GM18505 (cell line): ENCODE measurements at regions not wholly inside any gene's neighbourhood (a gene's known extent, or its start where the extent isn't known, plus 50 kb on each side); places are given as distances from the start of the nearest gene placed in this dataset.

Experiments
- ATAC-seq: cut with Tn5 transposase; IDR thresholded peaks from one replicate; pipeline ENCODE4 v1.9.1; 2021; ENCODE audit not compliant: unreplicated experiment
- POLR2A ChIP-seq: IDR thresholded peaks from 4 replicates; pipeline ENCODE4 v1.6.1; 2011; ENCODE audit warnings: borderline replicate concordance; ENCODE audit not compliant: insufficient read depth, insufficient read length; ENCODE audit errors: extremely low read depth

GRCh38 chr10:85212526-85212925, 884.1 kb downstream of the CCSER2 start:
- no peak for ATAC-seq
- TF ChIP-seq POLR2A = no peak

DNA sequence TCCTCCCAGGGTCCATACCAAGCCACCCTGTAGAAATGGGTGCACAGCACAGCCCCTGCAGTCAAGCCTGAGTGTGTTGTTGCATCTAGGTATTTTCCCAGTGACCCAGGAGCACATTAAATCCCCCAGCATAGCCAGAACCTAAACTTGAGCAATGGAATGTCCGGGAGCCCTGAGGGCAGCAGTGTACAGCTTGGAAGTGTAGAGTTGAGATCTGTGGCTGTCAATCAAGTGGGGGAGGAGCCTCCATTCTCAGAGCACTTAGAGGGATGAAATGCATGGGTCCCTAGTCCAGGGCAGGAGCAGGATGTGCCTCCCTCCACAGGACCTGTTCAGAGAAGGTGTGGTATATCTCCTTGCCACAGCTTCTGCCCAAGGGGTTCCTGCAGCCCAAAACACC, 885.1 kb downstream of the CCSER2 start:
- TF ChIP-seq POLR2A = no peak
- no peak for ATAC-seq

GRCh38 chr10:85222300-85222699, 893.9 kb downstream of the CCSER2 start:
- ATAC-seq = no peak
- TF ChIP-seq POLR2A = no peak

DNA sequence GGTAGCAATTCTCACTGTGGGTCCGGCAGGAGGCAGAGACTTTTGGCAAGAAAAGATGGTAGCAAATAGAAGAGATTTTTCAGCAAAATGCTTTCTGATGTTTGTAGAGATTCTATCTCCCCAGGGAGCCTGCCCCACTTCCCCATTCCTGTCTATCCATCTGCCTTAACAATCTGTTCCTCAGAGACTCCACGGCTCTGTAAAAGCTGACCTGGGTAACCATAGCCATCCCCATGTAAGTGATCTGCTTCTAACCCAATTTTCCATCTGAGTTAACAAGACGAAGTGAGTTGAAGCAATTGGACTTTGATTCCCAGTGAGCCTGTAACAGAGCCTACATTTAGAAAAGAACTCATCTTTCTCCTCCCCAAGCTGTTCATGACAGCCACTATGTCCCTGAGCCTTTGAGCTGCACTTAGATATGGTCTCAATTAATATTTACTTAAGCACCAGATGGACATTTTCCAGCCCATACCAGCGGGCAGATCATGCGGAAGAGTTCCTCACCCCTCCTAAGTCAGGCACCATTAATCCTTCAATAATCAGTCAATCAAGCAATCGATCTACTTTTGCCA, 896.1 kb downstream of the CCSER2 start:
- ATAC-seq = no peak

GRCh38 chr10:85225311-85225710, 896.9 kb downstream of the CCSER2 start:
- TF ChIP-seq POLR2A = no peak
- ATAC-seq = no peak

More for the DNA sequence above, 896.1 kb downstream of the CCSER2 start:
- no peak for TF ChIP-seq POLR2A

- ATAC-seq = no peak
- TF ChIP-seq POLR2A = no peak
Measured at GRCh38 chr10:85226596-85226995, 898.2 kb downstream of the CCSER2 start.

GRCh38 chr10:85228726-85229125, 900.3 kb downstream of the CCSER2 start:
- TF ChIP-seq POLR2A = no peak
- ATAC-seq = no peak

DNA sequence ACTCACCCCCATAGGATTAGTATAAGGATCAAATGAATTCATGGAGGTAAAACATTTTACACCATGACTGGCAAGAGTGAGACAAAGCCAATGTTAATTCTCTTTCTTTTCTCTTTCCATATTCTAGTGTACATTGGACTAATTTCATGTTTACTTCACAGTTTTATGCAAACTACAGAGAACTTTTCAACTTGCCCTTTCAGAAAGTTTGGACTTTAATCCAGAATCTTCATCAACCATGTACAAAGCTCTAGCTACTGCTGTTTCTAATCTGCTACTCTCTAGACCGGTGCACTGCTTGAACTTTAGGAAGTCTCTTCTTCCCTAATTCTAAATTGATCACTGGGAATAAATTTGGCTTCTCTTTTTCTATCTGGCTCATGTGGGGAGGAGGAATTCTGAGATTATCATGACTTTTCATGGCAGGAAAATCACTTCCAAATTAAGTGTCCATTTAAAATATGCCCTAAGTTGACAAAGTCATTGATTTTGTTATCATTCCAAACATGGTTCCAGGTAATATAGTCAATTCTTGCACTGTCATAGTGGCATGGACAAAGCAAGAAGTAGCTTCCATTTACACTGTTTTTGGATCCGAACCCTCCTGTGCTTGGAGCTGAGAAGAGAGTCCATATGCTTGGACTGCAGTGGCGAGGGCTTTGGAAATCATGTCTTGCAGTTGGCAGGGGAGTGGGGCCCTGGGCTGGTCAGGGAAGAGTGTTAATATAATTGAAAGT, 903.3 kb downstream of the CCSER2 start:
- ATAC-seq = no peak
- TF ChIP-seq POLR2A = no peak

DNA sequence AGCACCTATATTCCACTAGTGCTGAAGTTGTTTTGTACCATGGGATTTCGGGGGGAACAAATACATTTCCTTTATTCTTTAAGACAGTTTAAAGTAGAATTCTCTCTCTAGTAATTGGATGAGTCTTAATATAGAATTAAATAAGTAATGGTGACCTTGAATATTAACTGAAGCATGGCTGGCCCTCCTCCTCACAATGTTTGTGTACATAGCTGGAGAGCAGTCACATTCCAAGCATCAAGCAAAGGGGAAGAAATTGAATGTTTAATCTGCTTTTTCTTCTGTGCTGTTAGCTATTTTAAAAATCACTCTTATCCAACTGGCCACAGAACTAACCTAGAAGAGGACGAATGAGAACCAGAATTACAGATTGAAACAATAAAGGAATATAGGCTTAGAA, 906.9 kb downstream of the CCSER2 start:
- no peak for TF ChIP-seq POLR2A
- ATAC-seq = no peak

DNA sequence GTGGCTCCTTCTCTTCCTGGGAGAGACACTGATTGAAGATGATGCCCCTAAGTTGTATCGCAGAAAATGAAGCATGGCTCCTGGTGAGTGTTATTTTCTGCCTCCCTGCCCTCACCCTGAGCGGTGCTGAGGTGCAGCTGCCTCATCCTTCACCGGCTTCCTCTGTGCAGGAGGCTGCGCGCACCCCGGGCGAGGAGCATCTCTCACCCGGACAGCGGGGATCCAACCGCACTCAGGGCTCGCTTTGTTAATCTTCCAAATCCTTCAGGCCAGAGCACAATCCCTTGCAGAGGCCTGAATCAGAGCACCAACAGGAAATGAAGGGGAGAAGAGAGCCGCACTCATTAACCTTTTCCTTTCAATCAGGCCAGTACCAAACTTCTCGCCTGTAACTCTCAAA, 910.3 kb downstream of the CCSER2 start:
- ATAC-seq = no peak
- TF ChIP-seq POLR2A = no peak

DNA sequence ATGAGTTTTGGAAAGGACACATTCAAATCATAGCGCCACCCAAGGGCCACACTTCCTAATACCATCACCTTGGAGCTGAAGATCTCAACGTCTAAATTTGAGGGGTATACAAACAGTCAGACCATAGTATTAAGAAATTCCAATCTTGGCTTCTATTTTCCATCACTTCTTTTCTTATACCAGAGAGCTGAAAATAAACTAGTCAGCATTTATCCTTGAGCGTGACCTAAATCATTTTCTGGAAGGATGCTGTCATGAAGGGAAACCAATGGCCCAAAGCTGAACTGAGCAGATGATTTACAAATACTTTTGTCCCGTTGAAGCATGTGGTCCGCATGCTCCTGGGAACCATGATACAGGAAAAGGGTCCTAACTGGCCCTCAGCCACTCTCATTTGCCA, 921.9 kb downstream of the CCSER2 start:
- TF ChIP-seq POLR2A = no peak
- ATAC-seq = no peak

GRCh38 chr10:85256481-85256880, 928.1 kb downstream of the CCSER2 start:
- no peak for ATAC-seq
- TF ChIP-seq POLR2A = no peak

- no peak for ATAC-seq
- TF ChIP-seq POLR2A = no peak
Measured at GRCh38 chr10:85259908-85260307, 931.5 kb downstream of the CCSER2 start.

DNA sequence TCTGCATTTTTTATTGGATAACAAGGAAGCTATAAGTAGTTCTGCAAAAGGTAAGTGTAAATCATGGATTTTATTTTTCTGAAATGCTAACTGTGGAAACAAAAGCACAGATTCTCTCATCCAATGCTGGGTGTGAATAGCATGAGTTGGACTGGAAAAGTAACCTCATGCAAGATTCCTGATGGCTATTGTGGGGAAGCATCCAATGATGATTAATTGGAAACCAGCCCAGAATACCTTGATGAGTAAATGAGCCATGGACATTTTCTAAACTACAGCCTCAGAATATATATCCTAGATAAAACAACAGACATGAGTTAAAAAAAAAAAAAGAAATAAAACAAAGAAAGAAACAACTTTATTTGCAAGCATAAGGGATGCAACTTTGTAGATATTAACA, 934.6 kb downstream of the CCSER2 start:
- ATAC-seq = no peak
- TF ChIP-seq POLR2A = no peak
